HG03108 (cell line): ENCODE measurements at regions not wholly inside any gene's neighbourhood (a gene's known extent, or its start where the extent isn't known, plus 50 kb on each side); places are given as distances from the start of the nearest gene placed in this dataset.
"Not testable (repeated sequence)": the region's sequence is repeated elsewhere in the genome, so short reads cannot be mapped to it uniquely, and the experiment has no call there.

Source experiments
- ATAC-seq: cut with Tn5 transposase; IDR thresholded peaks from one replicate; pipeline ENCODE4 v1.9.1; 2021; ENCODE audit warnings: moderate library complexity; ENCODE audit not compliant: unreplicated experiment

DNA sequence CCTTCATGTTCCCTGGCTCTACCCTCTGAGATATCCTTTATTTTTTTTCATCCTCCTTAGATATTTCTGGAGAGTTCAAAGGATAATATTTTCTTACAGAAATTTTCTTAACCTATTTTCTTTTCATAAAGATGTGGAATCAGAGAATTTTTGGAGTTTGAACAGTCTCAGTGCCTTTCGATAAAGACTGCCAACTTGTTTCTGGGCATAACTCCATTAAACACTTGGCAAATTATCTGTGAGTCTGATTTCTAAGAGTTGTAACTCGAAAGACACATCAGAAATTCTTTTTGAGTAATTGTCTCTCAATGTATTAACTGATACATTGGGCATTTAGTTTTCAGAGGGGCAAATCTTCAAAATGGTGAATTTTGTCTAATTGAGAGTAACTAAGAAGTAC, 1255.6 kb downstream of the NCAM2 start:
- no peak for ATAC-seq

DNA sequence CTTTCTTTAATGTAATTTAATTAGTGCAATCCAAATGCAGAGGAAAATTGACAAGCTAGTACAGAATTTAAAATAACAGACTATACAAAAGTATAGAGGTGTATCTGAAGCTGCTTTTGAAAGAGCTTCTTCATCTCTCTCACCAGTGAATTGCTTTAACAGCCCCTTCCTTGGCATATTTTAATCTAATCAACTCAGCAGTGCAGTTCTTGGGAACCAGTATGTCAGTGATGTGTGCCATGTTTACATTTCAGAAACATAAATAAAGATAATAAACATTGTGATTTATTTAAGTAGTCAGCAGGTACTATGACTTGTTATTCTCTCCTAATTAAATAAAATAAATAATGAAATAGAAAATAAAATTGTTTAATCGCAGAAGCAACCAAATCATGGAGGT, 1260.6 kb downstream of the NCAM2 start:
- ATAC-seq: no peak

DNA sequence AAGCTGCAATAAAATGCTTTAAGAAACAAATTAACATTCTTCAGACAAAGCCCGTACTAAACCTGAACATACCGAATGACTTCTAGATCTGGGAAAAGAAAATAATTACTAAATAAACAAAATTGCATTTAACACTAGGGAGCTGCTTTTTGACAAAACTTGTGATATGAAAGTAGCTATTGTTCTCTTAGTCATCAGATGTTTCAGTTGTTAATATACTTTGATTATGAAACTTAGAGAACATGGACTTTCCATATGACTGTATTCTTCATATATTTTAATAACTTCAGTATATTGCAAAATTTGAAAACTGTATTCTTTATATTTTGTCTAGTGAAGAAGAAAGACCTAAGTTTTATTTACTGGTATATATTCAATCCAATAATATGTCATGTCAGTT, 1262.1 kb downstream of the NCAM2 start:
- no peak for ATAC-seq

DNA sequence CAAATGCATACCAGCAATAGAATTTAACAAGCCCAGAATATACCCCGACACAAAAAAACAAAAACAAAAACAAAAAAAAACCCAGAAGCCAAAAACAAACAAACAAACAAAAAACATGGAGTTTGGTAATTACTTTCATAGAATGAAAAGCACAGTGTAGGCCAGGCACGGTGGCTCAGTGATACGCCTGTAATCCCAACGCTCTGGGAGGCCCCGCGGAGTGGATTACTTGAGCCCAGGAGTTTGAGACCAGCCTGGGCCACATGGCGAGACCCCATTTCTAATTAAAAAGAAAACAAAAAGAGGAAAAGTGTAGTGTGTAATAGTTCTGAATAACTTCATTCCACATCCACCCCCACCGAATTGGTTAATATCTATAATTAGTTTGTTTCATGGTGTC, 1265.7 kb downstream of the NCAM2 start:
- ATAC-seq: no peak

GRCh38 chr21:22277341-22277740, 1279.1 kb downstream of the NCAM2 start:
- no peak for ATAC-seq

GRCh38 chr21:22278366-22278765, 1280.2 kb downstream of the NCAM2 start:
- ATAC-seq: no peak

- ATAC-seq: no peak
These were observed 1282.6 kb downstream of the NCAM2 start for GRCh38 chr21:22280851-22281250.

- no peak for ATAC-seq
These were observed 1290.8 kb downstream of the NCAM2 start for GRCh38 chr21:22288885-22289499.

GRCh38 chr21:22292144-22292543, 1293.9 kb downstream of the NCAM2 start:
- ATAC-seq: no peak

DNA sequence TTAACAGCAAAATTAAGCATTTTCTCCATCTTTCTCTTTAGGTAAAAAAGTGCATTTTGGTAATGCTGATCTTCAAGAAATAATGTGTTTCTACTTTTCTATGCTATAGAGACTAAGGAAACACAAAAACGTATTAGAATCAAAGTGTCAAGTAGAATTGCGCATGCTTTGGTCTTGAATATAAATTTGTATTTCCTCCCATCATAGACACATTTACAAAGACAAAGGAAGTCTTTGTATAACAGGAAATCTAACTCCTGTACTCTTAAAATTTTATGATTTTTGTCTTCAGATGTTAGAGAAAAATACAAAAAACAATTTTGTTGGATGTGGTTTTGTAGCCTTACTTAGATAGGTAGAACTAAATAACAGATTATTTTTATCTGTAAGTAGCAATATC, 1299.4 kb downstream of the NCAM2 start:
- no peak for ATAC-seq

- ATAC-seq: no peak
These were observed 1313.7 kb downstream of the NCAM2 start for GRCh38 chr21:22311741-22312462.

DNA sequence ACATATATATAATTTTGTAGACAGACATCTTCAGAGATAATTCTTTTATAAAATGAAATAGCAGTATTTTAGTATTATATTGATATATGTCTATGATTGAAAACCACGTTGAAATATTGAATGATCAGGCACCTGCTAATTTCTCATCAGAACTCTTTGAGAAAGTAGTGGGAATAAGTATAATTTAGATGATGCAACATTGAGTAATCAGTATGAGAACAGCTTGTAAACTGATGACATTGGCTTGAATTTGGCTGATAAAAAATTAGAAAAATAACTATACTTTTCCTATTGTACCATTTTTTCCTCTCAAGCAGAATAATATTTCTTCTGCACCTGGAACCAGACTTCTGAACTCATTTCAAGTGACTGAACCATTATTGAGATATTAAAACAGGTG, 1316.8 kb downstream of the NCAM2 start:
- no peak for ATAC-seq

DNA sequence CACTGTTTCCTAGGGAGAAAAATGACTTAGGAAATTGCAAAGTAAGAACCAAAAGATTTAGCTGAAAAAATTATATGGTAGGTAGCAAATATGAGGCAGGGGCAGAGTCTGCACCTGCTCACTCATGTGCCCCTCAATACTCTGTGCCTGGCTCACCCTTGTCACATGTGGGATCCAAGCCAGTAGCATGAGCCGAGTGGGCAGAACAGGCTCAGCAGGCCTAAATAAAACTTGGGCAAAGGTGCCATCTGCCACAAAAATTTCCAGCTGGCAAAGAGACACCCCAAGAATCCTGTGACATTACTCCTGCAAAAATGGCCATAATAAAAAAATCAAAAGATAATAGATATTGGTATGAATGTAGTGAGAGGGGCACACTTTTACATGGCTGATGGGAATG, 1321.2 kb downstream of the NCAM2 start:
- ATAC-seq: no peak

DNA sequence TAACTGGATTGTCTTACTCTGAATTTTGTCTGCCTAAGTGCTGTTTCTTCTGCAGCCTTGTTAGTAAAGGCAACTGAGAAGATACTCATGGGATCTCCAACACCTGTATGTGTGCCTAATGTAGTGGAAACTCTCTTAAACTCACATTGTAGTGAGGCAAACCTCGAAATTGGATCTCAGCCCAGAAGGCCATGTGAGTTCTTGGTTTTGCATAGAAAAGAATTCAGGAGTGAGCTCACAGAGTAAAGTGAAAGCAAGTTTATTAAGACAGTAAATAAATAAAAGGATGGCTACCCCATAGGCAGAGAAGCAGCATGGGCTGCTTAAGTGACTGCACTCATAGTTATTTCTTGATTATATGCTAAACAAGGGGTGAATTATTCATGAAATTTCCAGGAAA, 1344.7 kb downstream of the NCAM2 start:
- no peak for ATAC-seq

DNA sequence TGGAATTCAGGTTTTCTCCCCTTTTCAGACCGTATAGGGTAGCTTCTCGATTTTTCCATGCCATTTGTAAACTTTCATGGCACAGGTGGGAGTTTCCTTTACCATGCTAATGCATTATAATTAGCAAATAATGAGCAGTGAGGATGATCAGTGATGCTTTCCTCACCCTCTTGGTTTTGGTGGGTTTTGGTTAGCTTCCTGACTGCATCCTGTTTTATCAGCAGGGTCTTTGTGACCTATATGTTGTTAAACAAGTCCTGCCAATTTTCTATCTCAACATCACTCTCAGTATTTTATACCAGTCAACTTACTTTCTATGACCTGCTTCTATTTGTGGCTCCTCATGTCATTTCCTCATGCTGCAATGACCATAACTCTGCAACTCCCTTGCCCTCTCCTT, 1345.1 kb downstream of the NCAM2 start:
- ATAC-seq: no peak

DNA sequence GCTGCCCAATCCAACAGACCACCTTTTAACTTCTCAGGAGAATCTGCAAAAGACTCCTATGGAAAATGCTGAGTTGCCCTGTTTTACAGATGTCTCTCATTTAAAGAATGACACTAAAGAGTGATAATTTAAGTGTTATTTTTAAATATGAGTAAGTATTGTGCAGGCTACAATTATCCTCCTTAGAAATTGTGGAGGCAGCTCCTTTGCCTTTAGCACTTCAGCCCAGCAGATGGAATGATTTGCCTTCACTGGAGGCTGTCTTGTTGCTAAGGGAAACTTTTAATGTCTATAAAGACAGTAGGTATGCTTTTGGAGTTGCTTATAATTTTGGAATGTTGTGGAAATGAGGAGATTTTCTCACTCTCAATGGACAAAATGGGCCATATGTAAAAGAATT, 1345.5 kb downstream of the NCAM2 start:
- no peak for ATAC-seq

GRCh38 chr21:22345624-22346023, 1347.4 kb downstream of the NCAM2 start:
- ATAC-seq: no peak

DNA sequence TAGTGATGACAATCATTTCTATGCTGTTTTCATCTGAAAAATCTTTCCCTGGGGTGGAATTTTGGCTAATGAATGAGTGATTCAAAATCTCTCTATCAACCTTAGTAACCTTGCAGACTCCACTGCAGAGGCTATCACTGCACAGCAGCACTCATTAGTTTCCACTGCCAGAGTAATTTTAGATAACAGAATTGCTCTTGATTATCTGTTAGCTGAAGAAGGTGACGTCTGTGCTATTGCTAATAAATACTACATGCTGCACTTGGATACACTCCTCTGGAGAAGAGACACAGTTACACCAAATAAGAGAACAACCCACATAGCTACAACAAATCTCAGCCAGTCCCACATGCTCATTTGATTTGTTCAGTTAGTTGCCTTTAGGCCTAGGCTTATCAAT, 1348.4 kb downstream of the NCAM2 start:
- no peak for ATAC-seq

DNA sequence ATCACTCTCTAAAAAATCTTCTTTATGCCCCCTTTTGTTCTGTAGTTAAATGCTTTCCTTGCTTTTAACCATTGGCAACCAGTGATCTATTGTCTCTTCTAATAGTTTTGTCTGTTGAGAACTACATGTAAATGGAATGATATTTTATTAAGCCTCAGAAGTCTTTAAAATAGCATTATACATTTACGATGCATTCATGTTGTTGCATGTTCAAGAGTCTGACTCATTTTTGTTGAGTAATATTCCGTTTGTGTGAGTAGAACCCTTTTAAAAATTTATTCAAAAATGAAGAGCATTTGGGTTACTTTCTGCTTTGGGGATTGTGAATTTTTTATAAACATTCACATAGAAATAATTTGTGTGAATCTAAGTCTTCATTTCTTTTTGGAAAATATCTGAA, 1352.9 kb downstream of the NCAM2 start:
- no peak for ATAC-seq

DNA sequence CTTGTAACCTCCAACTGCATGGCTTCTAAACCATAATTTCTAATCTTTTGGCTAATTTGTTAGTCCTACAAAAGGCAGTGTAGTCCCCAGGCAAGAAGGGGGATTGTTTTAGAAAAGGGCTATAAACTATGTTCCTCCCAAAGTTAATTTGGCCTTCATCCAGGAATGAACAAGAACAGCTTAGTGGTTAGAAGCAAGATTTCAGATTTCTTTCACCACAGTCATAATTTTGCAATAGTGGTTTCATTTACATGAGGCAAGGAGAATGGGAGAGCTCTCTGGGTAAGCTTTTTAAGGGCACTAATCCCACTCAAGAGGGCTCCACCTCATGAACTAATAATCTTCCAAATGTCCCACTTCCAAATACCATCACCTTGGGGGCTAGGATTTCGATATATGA, 1353.9 kb downstream of the NCAM2 start:
- no peak for ATAC-seq

- ATAC-seq: no peak
These were observed 1357.7 kb downstream of the NCAM2 start for GRCh38 chr21:22355949-22356348.

GRCh38 chr21:22356663-22357062, 1358.5 kb downstream of the NCAM2 start:
- ATAC-seq: no peak

- ATAC-seq: not testable (repeated sequence)
These were observed 1361.4 kb downstream of the NCAM2 start for GRCh38 chr21:22359599-22359998.
